ENCODE measurements at regions not wholly inside any gene's neighbourhood (a gene's known extent, or its start where the extent isn't known, plus 50 kb on each side); places are given as distances from the start of the nearest gene placed in this dataset.

GRCh38 chr14:25274529-25274928 lies 224.6 kb upstream of the STXBP6 start:
- TF ChIP-seq FOXM1 (CRISPR knock-in tag; IDR thresholded peaks at IDR 0.05) (no peak), POLR2A (IDR thresholded peaks at IDR 0.05; ENCODE audit: insufficient read depth in 1 of 2, low read depth in 2 of 2, low read length in 2 of 2) (no peak), CCAR2 (optimal IDR thresholded peaks at IDR 0.05; ENCODE audit: low read depth, low read length) (no peak)

Measured in HepG2 (cell line).